ENCODE measurements at regions not wholly inside any gene's neighbourhood (a gene's known extent, or its start where the extent isn't known, plus 50 kb on each side); places are given as distances from the start of the nearest gene placed in this dataset.

- TF ChIP-seq POLR2A (IDR thresholded peaks at IDR 0.05) (no peak), CTCF (IDR thresholded peaks at IDR 0.05) (no peak)
Measured at GRCh38 chr13:59182241-59182640, 981.5 kb downstream of the DIAPH3 start.

All from prostate gland (tissue), 2 donors.